GM21526 (cell line): ENCODE measurements at regions not wholly inside any gene's neighbourhood (a gene's known extent, or its start where the extent isn't known, plus 50 kb on each side); places are given as distances from the start of the nearest gene placed in this dataset.

Experiments used
- ATAC-seq: cut with Tn5 transposase; IDR thresholded peaks from one replicate; pipeline ENCODE4 v1.9.1; 2021; ENCODE audit warnings: moderate library complexity; ENCODE audit not compliant: unreplicated experiment, low FRiP score

GRCh38 chr1:4336507-4336906 is 317.9 kb upstream of the AJAP1 start:
- ATAC-seq = no peak

DNA sequence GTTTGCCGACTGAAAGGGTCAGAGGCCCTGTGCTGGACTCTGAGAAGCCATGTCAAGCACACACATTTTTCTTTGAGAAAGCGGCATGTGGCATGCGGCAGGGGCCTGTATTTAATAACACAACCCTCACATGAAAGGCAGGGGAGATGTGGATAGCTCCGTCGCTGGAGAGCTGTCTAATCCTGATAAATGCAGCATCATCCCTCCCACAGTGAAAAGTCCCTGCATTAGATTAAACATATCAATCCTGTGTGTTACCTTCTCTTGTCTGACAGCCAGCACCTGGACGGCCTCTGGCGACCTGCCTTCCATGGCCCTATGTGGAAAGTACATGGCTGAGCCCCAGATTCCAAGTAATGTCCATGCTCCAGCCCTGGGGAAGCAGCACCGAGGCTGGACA is 313.0 kb upstream of the AJAP1 start:
- ATAC-seq = no peak

DNA sequence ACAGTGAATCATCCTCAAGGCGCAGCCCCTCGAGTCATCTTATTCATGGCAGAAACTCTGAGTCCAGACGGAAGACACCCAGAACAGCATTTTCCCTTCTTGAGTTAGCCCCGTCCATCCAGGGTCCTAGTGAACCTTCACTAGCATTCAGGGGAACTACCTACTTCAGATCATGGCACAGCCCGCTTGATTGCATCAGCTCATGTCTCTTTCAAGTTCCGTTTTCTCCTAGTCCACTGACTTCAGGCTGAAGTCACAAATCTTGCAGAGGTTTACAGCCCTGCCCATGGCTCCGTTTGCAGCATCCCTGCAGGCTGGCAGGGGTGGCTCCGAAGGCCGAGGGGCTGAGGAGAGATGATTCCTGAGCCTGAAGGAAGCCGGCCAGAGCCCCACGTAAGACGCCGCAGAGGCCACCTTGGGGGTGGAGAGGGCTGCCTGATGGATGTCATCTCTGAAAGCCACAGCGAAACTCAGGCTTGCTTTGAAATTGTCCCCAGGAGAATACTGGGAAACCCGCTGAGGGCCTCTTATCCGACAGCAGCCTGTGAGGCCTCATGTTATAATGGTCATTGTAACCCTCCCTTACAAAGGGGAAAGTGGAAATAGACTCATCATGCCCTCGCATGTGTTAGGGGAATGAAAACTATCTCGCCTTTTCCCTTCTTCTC is 310.2 kb upstream of the AJAP1 start:
- no peak for ATAC-seq

- no peak for ATAC-seq
These were observed 309.3 kb upstream of the AJAP1 start for GRCh38 chr1:4345094-4345493.

- no peak for ATAC-seq
These were observed 308.3 kb upstream of the AJAP1 start for GRCh38 chr1:4346131-4346530.

GRCh38 chr1:4351453-4351852 is 303.0 kb upstream of the AJAP1 start:
- ATAC-seq = no peak

GRCh38 chr1:4353090-4353856 is 301.1 kb upstream of the AJAP1 start:
- no peak for ATAC-seq

DNA sequence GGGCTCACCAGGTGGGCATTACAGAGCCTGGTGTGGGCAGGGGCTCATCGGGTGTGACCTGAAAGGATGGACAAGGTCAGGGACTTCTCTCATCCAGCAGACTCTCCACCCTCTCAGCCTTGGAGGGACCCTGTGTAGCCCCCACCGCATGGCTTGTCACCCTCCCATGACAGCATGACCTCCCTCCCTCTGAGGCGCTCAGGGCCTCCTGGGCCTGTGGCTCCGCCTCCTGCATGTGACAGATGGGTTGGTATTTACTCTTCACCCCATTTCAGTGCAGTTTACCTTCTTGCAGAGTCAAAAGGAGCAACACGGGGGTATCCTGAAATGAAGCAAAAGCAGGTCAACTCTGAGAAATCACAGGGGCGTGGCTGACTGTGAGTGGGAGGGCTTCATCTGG is 298.6 kb upstream of the AJAP1 start:
- no peak for ATAC-seq

- ATAC-seq = no peak
These were observed 291.9 kb upstream of the AJAP1 start for GRCh38 chr1:4362314-4363044.

- ATAC-seq = no peak
These were observed 288.3 kb upstream of the AJAP1 start for GRCh38 chr1:4366091-4366490.

DNA sequence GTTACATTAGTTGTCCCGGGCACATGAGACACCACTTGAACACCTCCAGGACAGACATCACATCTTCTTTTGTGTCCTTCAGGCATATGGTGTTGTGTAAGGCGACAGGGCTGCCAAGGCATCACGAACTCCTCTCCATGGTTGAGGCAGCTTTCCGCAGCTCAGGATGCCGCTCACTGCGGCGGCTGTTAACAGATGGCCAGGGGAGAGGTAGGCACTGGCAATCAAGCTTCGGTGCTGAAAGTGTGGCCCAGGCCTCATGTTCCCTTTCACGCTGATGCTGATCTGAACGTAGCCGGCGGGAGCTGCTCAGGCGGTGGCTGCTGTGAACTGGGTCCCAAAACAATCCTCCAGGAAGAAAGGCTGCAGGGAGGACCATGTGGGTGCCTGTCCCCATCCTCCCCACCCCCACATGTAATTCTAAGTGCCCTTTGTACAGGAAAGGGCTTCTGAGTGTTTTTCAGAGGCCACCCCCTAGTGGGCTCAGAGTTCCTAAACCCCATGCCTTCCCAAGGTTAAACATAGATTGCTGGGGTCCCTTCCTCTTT is 287.1 kb upstream of the AJAP1 start:
- no peak for ATAC-seq

DNA sequence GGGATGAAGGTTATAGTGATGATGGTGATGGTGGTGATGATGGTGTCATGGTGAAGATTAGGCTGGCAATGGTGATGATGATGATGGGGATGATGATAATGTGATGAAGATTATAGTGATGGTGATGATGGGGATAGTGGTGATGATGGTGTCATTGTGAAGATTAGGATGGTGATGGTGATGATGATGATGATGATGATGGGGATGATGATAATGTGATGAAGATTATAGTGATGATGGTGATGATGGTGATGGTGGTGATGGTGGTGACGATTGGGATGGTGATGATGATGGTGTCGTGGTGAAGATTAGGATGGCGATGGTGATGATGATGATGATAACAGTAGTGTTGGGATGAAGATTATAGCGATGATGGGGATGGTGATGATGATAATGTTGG is 285.1 kb upstream of the AJAP1 start:
- ATAC-seq = no peak

GRCh38 chr1:4371849-4372248 is 282.6 kb upstream of the AJAP1 start:
- no peak for ATAC-seq

DNA sequence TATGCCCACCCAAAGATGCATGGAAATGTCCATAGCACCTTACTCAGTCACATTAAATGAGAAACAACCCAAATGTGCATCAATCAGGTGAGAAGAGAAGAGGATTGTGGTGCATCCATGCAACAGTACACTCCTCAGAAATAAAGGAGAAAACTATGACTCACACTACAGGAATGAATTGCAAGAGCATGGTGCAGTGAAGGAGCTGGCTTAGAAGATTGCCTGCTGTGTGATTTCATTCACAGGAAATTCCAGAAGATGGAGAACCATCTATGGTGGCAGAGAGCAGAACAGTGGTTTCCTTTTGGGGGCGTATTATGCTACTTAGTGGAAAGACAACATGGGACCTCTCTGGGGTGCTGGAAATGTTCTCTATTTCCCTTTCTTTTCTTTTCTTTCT is 278.6 kb upstream of the AJAP1 start:
- ATAC-seq = no peak

DNA sequence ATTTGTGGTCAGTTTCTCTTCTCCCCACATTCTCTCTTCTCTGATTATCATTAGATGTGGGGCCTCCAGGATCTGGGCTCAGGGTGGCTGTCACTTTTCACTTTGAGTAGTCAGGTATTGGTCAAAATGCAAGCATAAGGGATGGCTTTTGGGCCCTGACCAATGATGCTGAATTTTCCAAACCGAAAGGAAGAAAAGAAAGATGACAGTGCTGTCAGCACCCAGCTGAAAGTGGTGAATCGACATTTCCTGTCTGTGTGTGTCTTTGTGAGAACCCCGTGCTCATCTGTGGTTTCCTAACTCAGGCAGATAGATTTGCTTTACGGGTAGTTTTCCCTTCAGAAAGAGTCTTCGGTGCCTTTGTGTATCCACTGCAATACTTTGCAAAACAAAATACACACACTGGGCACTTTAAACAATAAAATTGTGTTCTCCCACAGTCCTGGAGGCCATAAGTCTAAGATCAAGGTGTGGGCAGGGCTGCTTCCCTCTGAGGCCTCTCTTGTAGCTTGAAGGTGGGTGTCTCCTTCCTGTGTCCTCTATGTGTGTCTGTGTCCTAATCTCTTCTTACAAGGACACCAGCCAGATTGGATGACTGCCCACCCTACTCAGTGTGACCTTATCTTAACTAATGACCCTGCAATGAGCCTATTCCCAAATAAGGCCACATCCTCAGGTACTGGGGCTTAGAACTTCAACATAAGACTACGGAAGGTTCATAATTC is 274.8 kb upstream of the AJAP1 start:
- no peak for ATAC-seq

GRCh38 chr1:4380564-4381168 is 273.7 kb upstream of the AJAP1 start:
- ATAC-seq = no peak

DNA sequence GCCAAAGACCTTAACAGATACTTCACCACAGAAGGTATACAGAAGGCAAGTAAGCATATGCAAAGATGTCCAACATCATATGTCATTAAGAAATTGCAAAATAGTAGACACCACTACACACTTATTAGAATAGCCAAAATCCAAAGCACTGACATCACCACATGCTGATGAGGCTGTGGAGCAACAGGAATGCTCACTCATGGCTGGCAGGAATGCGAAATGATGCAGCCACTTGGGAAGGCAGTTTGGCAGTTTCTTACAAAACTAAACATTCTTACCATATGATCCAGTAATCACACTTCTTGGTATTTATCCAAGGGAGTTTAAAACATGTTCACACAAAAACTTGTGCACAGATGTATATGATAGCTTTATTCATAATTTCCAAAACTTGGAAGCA is 261.2 kb upstream of the AJAP1 start:
- no peak for ATAC-seq

GRCh38 chr1:4394366-4394765 is 260.0 kb upstream of the AJAP1 start:
- no peak for ATAC-seq

- ATAC-seq = no peak
These were observed 259.3 kb upstream of the AJAP1 start for GRCh38 chr1:4395158-4395557.

GRCh38 chr1:4395676-4396075 is 258.7 kb upstream of the AJAP1 start:
- ATAC-seq = no peak
